ENCODE measurements at regions not wholly inside any gene's neighbourhood (a gene's known extent, or its start where the extent isn't known, plus 50 kb on each side); places are given as distances from the start of the nearest gene placed in this dataset.

DNA sequence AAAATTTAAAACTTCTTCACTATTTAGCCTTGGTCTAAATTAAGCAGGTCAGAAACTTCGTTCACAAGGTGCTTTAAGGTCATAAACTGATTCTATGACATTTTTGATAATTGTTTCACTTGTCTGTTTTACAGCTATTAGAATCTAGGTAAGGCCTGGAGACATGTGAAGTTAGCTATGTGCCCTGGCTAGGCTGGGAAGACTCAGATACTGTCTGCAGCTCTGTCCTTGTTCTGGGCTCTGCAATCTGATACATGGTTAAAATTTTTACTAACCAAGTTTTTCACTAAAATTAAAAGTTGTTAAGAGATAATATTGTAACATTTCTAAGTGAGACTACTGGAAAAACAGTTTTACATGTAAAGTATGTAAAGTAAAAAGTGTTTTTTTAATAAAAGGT, 479.6 kb upstream of the EPHA6 start:
- Histone ChIP-seq H3K4me1 (ENCODE audit: insufficient read depth) (peaks cover 3% of the 10 kb centered on the region; the same call in 1 of the 2 replicates), H3K4me2 (no peak overlapping the region), H3K27me3 (ENCODE audit: insufficient read depth) (no peaks in the 10 kb centered on the region), H4K20me1 (replicated peaks; ENCODE audit: insufficient read depth) (no peaks in the 10 kb centered on the region), H3F3A (replicated peaks; ENCODE audit: low read depth) (no peaks in the 10 kb centered on the region), H3K27ac (ENCODE audit: low read depth) (no peak overlapping the region), H3K36me3 (ENCODE audit: insufficient read depth) (no peaks in the 10 kb centered on the region), H3K4me3 (no peak overlapping the region), H3K79me2 (replicated peaks; ENCODE audit: insufficient read depth) (no peaks in the 10 kb centered on the region), H3K9me2 (ENCODE audit: insufficient read depth) (peaks cover 7% of the 10 kb centered on the region; the same call in 1 of the 2 replicates), H2AFZ (no peak overlapping the region)
- H3K4me1 Mint-ChIP-seq = peaks cover 8% of the 10 kb centered on the region; the same call in 2 of the 3 replicates
- ATAC-seq = no peak
- H3K9me3 Mint-ChIP-seq = no peaks in the 10 kb centered on the region
- H3K4me3 Mint-ChIP-seq = no peak overlapping the region
- TF ChIP-seq EZH2 (IDR thresholded peaks at IDR 0.05; ENCODE audit: low read depth, unreplicated experiment) = no peak
- TF ChIP-seq EZH2phosphoT487 (IDR thresholded peaks at IDR 0.05; ENCODE audit: unreplicated experiment) = no peak
- TF ChIP-seq, protein P1, sequence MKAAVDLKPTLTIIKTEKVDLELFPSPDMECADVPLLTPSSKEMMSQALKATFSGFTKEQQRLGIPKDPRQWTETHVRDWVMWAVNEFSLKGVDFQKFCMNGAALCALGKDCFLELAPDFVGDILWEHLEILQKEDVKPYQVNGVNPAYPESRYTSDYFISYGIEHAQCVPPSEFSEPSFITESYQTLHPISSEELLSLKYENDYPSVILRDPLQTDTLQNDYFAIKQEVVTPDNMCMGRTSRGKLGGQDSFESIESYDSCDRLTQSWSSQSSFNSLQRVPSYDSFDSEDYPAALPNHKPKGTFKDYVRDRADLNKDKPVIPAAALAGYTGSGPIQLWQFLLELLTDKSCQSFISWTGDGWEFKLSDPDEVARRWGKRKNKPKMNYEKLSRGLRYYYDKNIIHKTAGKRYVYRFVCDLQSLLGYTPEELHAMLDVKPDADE (IDR thresholded peaks at IDR 0.05) = no peak
- TF ChIP-seq ZNF462 (CRISPR knock-in tag; IDR thresholded peaks at IDR 0.05) = no peak
- TF ChIP-seq, protein P2, sequence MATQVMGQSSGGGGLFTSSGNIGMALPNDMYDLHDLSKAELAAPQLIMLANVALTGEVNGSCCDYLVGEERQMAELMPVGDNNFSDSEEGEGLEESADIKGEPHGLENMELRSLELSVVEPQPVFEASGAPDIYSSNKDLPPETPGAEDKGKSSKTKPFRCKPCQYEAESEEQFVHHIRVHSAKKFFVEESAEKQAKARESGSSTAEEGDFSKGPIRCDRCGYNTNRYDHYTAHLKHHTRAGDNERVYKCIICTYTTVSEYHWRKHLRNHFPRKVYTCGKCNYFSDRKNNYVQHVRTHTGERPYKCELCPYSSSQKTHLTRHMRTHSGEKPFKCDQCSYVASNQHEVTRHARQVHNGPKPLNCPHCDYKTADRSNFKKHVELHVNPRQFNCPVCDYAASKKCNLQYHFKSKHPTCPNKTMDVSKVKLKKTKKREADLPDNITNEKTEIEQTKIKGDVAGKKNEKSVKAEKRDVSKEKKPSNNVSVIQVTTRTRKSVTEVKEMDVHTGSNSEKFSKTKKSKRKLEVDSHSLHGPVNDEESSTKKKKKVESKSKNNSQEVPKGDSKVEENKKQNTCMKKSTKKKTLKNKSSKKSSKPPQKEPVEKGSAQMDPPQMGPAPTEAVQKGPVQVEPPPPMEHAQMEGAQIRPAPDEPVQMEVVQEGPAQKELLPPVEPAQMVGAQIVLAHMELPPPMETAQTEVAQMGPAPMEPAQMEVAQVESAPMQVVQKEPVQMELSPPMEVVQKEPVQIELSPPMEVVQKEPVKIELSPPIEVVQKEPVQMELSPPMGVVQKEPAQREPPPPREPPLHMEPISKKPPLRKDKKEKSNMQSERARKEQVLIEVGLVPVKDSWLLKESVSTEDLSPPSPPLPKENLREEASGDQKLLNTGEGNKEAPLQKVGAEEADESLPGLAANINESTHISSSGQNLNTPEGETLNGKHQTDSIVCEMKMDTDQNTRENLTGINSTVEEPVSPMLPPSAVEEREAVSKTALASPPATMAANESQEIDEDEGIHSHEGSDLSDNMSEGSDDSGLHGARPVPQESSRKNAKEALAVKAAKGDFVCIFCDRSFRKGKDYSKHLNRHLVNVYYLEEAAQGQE (IDR thresholded peaks at IDR 0.05; ENCODE audit: unreplicated experiment) = no peak
- TF ChIP-seq JUNB (IDR thresholded peaks at IDR 0.05; ENCODE audit: unreplicated experiment) = no peak
- no peak for TF ChIP-seq CREB1 (CRISPR knock-in tag; IDR thresholded peaks at IDR 0.05; ENCODE audit: low read depth)
- TF ChIP-seq ZNF331 (CRISPR knock-in tag; IDR thresholded peaks at IDR 0.05; ENCODE audit: low read depth) = no peak
- TF ChIP-seq STAT1 (IDR thresholded peaks at IDR 0.05; ENCODE audit: unreplicated experiment) = no peak
- no peak for TF ChIP-seq NANOG (IDR thresholded peaks at IDR 0.05; ENCODE audit: borderline replicate concordance)
- H3K27me3 Mint-ChIP-seq (ENCODE audit: insufficient read depth, low read depth, poor library complexity) = no peaks in the 10 kb centered on the region
- H3K36me3 Mint-ChIP-seq (ENCODE audit: low read depth) = no peaks in the 10 kb centered on the region
- no peak for DNase-seq (ENCODE audit: low spot score)
- H3K27ac Mint-ChIP-seq = no peak overlapping the region
